ENCODE measurements at regions not wholly inside any gene's neighbourhood (a gene's known extent, or its start where the extent isn't known, plus 50 kb on each side); places are given as distances from the start of the nearest gene placed in this dataset.
A peak's percentile ranks its signal among the peaks of the same experiment; 100 is the strongest.

DNA sequence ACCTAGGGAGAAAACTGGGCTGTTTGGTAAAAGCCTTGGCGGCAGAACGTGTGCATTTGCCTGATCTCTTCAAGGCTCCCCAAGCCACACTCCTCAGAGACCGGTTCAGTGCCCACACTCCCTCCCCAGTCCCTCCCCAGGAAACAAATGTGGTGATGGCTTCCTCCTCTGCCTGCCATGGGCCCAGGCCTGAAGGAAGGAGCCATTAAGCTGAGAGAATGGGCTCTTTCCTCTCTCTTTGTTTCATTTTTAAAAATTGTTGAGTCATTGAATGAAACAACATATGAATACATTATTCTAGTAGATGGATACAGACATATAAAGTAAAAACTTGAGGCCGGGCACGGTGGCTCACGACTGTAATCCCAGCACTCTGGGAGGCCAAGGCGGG lies 50.6 kb upstream of the YWHAQ start:
- no peak for DNase-seq
- TF ChIP-seq GATA1 (IDR thresholded peaks at IDR 0.05; ENCODE audit: low read depth, low read length) (no peak), POLR2A (IDR thresholded peaks at IDR 0.05; ENCODE audit: low read length) (no peak)

DNA sequence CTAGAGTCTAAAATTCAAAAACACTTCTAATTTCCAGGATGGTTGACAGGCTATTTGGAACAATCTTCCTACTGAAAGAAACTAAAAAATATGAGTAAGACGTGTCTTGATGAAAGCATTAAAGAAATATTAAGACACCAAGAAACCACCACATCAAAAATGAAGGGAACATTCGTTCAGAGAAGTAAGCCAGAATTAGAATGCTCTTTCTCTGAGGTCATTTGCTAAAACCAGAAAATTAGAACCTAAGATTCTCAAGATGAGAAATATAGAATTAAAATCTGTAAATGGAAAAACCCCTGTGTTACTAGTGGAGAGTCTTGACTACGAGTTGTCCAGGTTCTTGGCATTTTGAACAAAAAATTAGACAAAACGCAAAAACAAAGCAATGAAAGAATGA lies 54.8 kb upstream of the YWHAQ start:
- TF ChIP-seq POLR2A (IDR thresholded peaks at IDR 0.05; ENCODE audit: low read length) (no peak), GATA1 (IDR thresholded peaks at IDR 0.05; ENCODE audit: low read depth, low read length) (no peak)
- no peak for DNase-seq

DNA sequence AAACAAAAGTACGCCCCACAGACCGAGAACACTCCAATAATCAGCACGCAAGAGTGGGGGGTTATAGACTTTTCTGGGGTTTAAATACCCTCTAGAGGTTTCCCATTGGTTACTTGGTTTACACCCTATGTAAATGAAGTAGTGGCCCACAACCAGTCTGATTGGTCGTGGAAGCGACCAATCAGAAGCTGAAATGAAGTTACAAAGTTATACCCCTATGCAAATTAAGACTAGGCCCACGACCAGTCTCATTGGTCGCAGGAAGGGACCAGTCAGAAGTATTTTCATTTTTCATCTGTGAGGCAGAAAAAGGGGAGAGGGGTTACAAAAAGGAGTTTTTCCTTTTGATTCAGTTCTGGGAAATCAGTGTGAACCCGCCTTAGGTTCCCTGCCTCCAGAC lies 55.3 kb upstream of the YWHAQ start:
- peak in 1 of 2 experiments; percentile 22 for DNase-seq
- no peak for TF ChIP-seq GATA1 (IDR thresholded peaks at IDR 0.05; ENCODE audit: low read depth, low read length)
- TF ChIP-seq POLR2A (IDR thresholded peaks at IDR 0.05; ENCODE audit: low read length), result no peak

DNA sequence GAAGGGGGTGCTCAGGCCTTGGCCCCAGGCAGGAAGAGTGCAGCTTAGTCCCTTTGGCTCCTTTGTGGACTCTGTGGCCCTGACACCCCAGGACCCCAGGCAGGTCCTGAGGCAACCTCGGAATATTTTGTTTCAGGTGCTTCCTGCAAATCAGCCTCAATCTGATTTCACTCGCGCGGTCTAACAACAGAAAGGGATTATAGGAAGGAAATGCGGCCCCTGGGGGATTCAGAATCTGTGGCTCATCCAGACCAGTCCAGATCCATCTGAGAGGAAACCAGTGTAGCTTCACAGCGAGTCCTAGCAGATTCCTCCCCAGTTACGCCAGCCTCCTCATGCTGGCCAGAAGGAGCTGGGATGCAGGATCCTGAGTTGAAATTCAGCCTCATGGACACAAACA lies 59.5 kb upstream of the YWHAQ start:
- no peak for TF ChIP-seq GATA1 (IDR thresholded peaks at IDR 0.05; ENCODE audit: low read depth, low read length)
- TF ChIP-seq POLR2A (IDR thresholded peaks at IDR 0.05; ENCODE audit: low read length), result no peak
- DNase-seq, result no peak

DNA sequence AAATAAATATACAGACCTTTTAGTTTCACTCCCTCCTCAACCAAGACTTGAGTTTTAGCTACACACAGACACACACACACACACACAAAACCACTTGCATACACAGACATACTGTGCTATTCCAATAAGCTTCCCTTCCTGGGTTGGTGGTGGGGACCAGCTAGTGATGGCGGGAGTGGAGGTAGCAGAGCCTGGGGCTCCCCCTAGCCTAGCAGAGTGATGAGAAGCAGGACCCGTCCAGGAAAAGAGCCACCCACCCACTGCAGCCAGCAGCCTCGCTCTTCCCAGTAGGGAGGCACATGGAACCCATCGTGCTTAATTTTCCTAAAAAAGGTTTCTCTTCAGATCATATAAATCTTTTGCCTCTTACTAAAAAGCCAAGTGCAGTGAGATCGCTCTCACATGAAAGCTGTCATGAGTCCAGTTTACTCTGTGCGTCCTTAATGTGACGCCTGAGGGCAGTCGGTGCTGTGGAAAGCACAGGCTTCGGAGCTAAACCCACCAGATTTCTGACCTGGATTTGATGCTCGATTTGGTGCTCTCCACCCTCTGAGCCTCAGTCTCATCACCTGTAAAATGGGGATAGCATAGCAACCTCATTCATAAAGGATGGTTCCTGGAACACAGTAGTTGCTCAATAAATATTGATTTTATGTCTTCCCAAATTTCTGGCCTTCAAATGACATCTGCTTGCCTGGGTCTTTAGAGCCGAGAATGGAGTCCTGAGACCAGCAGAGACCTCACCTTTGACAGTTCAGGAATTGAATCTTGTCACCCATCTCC lies 60.1 kb upstream of the YWHAQ start:
- TF ChIP-seq GATA1 (IDR thresholded peaks at IDR 0.05; ENCODE audit: low read depth, low read length) (no peak), POLR2A (IDR thresholded peaks at IDR 0.05; ENCODE audit: low read length) (no peak)

DNA sequence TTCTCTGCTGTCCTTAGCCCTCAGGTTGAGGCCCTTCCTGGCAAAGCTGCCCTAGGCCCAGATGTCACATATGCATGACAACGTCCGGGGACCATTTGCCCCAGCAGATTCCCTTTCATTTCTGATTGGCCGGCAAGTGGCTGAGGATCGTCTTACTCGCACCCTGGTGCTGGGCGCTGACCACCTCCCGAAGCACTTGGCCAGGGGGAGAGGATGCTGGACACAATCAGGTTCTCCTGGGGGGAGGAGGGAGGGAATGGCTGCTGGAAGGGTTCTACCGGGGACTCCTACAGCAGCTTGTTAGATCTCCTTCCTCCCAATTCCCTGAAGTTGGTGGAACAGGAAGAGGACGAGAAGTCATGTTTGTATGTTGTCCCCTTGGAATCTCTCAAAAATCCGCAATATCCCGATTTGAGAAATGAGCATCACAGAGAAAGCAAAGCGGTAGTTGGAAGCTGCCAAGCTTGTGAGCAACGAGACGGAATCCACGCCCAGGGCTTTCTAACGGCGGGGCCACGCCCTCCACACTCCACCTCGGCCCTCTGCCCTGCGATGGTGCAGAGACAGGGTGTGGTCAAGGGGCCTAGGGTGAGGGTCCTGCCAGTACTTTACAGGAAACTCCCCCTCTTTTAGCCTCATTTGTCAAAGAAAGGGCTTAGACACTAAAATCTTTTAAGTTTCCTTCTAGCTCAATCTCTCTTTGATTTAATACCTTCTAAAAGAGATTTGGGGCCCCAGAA lies 61.8 kb upstream of the YWHAQ start:
- DNase-seq, result no peak
- no peak for TF ChIP-seq POLR2A (IDR thresholded peaks at IDR 0.05; ENCODE audit: low read length)
- no peak for TF ChIP-seq GATA1 (IDR thresholded peaks at IDR 0.05; ENCODE audit: low read depth, low read length)

More for the DNA sequence above, 60.1 kb upstream of the YWHAQ start:
- peak in 1 of 2 experiments; percentile 33 for DNase-seq

DNA sequence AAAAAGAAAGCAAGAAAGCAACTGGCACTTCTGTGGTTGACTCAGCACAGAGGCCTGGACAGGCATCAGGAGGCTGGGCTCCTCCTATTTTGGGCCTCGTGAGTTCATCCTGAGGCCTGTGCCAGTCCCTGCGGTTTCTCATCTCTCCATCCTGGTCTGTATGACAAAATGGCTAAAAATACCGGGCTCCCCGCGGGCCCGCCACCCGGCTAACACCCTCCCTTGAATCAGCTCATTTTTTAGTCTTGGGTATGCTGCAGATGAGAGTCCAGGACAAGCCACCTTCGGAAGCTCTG lies 62.3 kb upstream of the YWHAQ start:
- no peak for TF ChIP-seq POLR2A (IDR thresholded peaks at IDR 0.05; ENCODE audit: low read length)
- TF ChIP-seq GATA1 (IDR thresholded peaks at IDR 0.05; ENCODE audit: low read depth, low read length), result no peak
- no peak for DNase-seq

DNA sequence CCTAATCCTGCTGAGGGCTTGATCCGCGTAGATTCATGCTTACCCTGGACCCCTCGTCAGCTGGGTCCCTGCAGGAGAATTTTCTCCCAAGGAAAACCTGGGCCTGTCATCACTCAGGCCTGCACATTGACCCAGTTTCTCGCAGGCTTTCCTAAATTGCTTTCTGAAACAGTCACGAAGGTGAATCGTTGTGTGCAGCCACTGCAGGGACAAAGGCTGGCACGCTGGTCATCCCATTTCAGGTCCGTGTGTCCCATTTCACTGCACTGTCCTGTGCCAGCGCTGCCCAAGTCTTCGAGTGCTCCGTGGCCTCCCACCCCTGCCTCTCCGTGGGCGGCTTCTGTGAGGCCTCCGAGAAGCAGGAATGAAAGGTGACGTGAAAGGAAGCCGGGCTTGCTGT lies 62.8 kb upstream of the YWHAQ start:
- no peak for DNase-seq
- TF ChIP-seq GATA1 (IDR thresholded peaks at IDR 0.05; ENCODE audit: low read depth, low read length) (no peak), POLR2A (IDR thresholded peaks at IDR 0.05; ENCODE audit: low read length) (no peak)

DNA sequence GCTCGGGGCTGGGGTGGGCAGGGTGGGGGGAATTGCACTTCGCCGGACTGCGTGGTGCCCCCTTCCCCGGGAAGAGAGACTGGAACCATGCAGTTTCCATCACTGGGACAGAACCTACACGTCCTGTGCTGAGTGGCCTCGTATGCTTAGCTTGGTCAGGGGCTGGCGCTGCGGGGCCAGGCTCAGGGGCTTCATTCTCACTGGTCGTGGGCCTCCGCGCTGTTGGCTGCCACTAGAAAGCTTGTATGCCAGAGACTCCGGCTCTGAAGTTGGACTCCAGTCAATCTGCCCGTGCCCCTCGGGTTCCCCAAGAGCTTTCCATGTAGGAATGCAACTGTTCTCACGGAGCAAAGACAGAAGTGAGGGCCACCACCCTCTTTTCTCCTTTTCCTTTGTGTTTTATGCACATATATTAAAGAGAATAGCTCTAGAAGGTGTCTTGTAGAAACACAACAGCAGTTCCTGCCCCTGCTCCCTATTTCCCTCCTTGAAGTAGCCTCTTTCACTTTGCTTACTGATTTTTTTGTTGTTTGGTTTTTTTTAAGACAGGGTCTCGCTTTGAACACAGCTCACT lies 64.0 kb upstream of the YWHAQ start:
- TF ChIP-seq GATA1 (IDR thresholded peaks at IDR 0.05; ENCODE audit: low read depth, low read length), result no peak
- TF ChIP-seq POLR2A (IDR thresholded peaks at IDR 0.05; ENCODE audit: low read length), result no peak
- DNase-seq, result no peak

DNA sequence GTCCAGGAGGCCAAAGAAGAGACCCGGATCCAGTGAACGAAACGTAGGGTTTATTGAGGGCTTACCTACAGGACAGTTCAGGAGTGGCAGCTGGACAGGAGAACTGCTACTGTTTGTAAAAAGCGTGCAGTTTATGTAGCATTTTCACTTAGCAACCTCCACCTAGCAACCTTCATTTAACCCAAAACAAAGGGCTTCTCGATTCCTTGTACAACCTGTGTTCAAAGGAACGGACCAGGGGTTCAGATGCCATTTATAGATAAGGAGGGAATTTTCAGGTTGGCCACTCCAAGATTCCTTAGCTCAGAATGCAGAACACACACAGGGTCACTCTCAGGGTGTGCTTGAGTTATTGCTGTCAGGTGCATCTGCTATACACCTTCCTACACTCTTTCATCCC lies 65.1 kb upstream of the YWHAQ start:
- TF ChIP-seq GATA1 (IDR thresholded peaks at IDR 0.05; ENCODE audit: low read depth, low read length) (no peak), POLR2A (IDR thresholded peaks at IDR 0.05; ENCODE audit: low read length) (no peak)
- DNase-seq, result no peak

DNA sequence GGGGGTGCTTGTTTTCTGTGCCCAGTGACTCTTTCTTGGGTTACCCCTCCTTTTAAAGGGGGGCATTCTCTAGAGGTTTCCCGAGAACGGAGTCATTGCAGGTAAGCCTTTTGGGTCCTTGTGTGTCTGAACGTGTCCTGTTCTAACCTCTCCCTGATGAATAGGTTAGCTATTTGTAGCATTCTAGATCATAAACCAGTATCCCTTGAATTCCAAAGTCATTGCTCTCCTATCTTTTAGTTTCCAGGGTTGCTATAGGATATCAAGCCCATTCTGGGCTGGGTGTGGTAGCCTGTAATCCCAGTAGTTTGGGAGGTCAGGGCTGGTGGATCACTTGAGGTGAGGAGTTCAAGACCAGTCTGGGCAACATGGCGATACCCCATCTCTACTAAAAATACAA lies 65.9 kb upstream of the YWHAQ start:
- TF ChIP-seq POLR2A (IDR thresholded peaks at IDR 0.05; ENCODE audit: low read length), result no peak
- TF ChIP-seq GATA1 (IDR thresholded peaks at IDR 0.05; ENCODE audit: low read depth, low read length), result no peak

DNA sequence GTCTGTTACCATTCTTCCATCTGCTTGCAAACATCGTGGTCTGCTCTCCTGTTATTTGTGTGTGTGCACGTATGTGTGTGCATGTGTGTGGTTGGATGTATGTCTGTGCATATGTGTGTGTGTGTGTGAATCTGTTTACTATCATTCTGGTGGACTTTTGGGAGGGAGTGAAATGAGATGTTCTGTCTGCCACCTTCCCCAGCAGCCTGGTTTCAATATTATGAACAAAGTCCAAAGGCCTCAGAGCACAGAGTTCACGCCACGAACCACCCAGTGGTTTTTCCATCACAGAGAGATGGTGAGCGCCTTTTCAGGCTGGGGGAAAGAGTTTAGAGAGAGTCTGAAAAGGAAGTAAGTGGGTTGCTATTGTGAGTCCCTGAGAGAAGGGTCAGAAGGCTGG lies 67.1 kb upstream of the YWHAQ start:
- DNase-seq, result no peak
- no peak for TF ChIP-seq POLR2A (IDR thresholded peaks at IDR 0.05; ENCODE audit: low read length)
- no peak for TF ChIP-seq GATA1 (IDR thresholded peaks at IDR 0.05; ENCODE audit: low read depth, low read length)

More for the DNA sequence above, 65.9 kb upstream of the YWHAQ start:
- no peak for DNase-seq

DNA sequence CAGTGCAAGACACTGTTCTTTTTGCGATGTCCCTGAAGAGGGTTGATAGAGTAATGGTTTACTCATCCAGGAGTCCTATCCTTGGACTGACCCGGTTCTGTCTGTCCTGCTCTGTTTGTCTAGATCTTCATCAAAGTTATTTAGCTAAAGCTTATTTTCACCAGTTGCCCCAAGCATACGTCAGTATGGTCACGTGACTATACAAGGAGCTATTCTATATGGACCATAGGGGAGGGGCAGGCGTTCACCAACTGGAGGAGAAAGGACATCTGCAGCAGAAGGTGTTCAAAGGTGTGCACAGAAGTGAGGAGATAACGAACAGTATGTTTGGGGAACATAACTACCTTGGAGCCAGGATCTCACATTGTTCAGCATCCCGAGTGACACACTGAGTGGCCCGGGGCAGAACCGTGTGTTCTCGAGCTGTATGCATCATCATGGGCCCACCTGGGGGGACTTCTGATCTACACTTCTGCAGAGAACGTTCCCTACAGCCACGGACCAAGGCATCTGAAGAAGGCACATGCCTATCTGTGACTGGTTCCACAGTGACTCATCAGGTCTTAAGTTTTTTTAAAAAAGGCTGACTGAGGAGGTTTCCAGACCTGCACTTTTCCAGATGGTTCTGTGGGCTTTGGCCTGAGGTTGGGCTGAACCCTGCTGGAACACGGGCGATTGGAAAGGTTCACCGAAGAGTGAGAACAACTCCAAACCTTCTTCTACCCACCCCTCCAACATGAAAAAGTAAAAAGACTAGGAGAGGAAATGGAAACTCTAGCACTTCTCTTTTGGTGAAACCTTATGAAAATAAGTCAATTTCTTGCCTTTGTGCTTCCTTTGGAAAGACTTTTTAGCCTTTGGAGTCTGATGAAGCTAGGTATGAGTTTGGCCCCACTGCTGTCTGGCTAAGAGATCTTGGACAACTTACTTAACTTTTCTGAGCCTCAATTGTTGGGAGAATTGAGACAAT lies 68.6 kb upstream of the YWHAQ start:
- no peak for DNase-seq
- TF ChIP-seq GATA1 (IDR thresholded peaks at IDR 0.05; ENCODE audit: low read depth, low read length) (no peak), POLR2A (IDR thresholded peaks at IDR 0.05; ENCODE audit: low read length) (no peak)

DNA sequence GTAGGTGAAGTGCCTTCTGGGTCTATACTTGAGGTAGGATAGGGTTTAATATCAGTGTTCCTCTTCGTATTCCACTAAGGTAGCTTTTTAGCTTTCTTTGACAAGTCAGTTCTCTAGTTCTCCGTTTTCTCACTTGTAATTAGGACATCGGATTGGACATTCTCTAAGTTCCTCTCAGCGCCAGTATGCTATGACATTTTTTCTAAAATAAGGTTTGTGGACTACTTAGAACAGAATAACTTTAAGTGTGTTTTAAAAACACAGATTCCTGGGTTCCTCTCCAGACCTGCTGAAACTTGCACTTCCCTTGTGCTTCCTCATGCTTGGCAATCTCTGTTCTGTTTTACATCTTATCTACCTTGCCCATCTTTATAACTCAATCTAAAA lies 69.3 kb upstream of the YWHAQ start:
- TF ChIP-seq POLR2A (IDR thresholded peaks at IDR 0.05; ENCODE audit: low read length) (no peak), GATA1 (IDR thresholded peaks at IDR 0.05; ENCODE audit: low read depth, low read length) (no peak)
- DNase-seq, result no peak

Measured in erythroblast (primary cell).